BJ (cell line): ENCODE measurements at regions not wholly inside any gene's neighbourhood (a gene's known extent, or its start where the extent isn't known, plus 50 kb on each side); places are given as distances from the start of the nearest gene placed in this dataset.

Experiments
- CTCF ChIA-PET: fragments of 350-600 bp; formaldehyde crosslinking; extraction: SDS; loops from one replicate; lab custom pipeline; 2021; ENCODE audit warnings: antibody characterized with exemption, inconsistent platforms; lab: Yijun Ruan, JAX
- POLR2A ChIA-PET: fragments of 300-600 bp; sonication (Branson Sonifier 250); formaldehyde crosslinking; extraction: SDS; loops from one replicate; lab custom pipeline; 2021; ENCODE audit warnings: antibody characterized with exemption; lab: Charles Lee
- DNase-seq: peaks from one replicate; pipeline ENCODE4 v3.0.0-alpha.2; 2011; ENCODE audit warnings: low read depth
- H3K27me3 ChIP-seq: 2 replicates; pipeline ENCODE4 v1.6.0; 2011; ENCODE audit warnings: low read length; ENCODE audit not compliant: control insufficient read depth, insufficient read depth
- H3K36me3 ChIP-seq: 2 replicates; pipeline ENCODE4 v1.5.1; 2011; ENCODE audit warnings: low read length; ENCODE audit not compliant: control insufficient read depth, insufficient read depth
- H3K4me3 ChIP-seq: 2 replicates; pipeline ENCODE4 v1.5.1; 2011; ENCODE audit warnings: low read depth, mild to moderate bottlenecking, control low read depth, low read length
- TF ChIP-seq, protein P1 (sequence below): IDR thresholded peaks from 2 replicates; pipeline ENCODE4 v1.5.1; 2011; ENCODE audit warnings: low read depth, mild to moderate bottlenecking, control low read depth, inconsistent platforms, low read length, moderate library complexity; ENCODE audit not compliant: insufficient read depth

DNA sequence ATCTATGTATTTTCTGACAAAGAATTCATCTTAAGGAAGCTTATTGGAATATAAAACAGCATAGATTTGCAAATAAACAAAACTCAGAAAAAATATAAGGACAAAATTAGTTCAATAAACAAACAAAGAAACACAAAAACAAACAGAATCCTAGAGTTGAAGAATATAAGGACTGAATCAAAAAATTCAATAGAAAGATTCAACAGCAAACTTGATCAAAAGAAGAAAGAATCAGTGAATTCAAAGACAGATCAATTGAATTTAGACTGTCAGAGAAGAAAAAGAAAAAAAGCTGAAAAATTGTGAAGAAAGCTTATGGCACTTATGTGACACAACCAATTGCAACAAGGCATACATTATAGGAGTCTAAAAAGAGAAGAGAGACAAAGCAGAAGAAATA lies 770.0 kb upstream of the RGS18 start:
- CTCF ChIA-PET: interaction anchor here (0.6 kb wide), 1 partner anchor 8 kb away, joined by 3 read pairs; no protein-coding TSS in a partner anchor
- Histone ChIP-seq H3K4me3 (no peak overlapping the region), H3K27me3 (no peaks in the 10 kb centered on the region), H3K36me3 (no peaks in the 10 kb centered on the region)
- no peak for DNase-seq
- TF ChIP-seq, protein P1, sequence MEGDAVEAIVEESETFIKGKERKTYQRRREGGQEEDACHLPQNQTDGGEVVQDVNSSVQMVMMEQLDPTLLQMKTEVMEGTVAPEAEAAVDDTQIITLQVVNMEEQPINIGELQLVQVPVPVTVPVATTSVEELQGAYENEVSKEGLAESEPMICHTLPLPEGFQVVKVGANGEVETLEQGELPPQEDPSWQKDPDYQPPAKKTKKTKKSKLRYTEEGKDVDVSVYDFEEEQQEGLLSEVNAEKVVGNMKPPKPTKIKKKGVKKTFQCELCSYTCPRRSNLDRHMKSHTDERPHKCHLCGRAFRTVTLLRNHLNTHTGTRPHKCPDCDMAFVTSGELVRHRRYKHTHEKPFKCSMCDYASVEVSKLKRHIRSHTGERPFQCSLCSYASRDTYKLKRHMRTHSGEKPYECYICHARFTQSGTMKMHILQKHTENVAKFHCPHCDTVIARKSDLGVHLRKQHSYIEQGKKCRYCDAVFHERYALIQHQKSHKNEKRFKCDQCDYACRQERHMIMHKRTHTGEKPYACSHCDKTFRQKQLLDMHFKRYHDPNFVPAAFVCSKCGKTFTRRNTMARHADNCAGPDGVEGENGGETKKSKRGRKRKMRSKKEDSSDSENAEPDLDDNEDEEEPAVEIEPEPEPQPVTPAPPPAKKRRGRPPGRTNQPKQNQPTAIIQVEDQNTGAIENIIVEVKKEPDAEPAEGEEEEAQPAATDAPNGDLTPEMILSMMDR: no peak
- POLR2A ChIA-PET: no interaction called here

DNA sequence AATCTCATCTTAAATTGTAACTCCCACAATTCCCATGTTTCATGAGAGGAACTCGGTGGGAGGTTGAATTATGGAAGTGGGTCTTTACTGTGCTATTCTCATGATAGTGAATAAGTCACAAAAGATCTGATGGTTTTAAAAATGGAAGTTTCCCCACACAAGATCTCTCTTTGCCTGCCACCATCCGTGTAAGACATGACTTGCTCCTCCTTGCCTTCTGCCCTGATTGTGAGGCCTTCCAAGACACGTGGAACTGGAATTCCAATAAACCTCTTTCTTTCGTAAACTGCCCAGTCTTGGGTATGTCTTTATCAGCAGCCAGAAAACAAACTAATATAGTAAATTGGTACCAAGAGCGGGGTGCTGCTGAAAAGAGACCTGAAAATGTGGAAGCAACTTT lies 761.6 kb upstream of the RGS18 start:
- no peaks in the 10 kb centered on the region for H3K36me3 ChIP-seq
- H3K4me3 ChIP-seq: no peak overlapping the region
- no peak for DNase-seq
- TF ChIP-seq, protein P1: no peak
- H3K27me3 ChIP-seq: no peaks in the 10 kb centered on the region
- ChIA-PET CTCF (no interaction called here), POLR2A (no interaction called here)

DNA sequence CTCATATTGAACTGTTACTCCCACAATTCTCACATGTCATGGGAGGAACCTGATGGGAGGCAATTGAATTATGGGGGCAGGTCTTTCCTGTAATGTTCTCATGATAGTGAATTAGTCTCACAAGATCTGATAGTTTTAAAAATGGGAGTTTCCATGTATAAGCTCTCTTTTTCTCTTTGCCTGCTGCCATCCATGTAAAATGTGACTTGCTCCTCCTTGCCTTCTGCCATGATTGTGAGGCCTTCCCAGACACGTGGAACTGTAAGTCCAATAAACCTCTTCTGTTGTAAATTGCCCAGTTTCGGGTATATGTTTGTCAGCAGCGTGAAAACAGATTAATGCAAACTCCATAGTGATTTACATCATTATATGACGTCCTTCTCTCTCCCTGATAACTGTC lies 759.7 kb upstream of the RGS18 start:
- CTCF ChIA-PET: no interaction called here
- POLR2A ChIA-PET: no interaction called here
- Histone ChIP-seq H3K4me3 (no peak overlapping the region), H3K36me3 (no peaks in the 10 kb centered on the region), H3K27me3 (no peaks in the 10 kb centered on the region)
- TF ChIP-seq, protein P1: no peak
- no peak for DNase-seq

DNA sequence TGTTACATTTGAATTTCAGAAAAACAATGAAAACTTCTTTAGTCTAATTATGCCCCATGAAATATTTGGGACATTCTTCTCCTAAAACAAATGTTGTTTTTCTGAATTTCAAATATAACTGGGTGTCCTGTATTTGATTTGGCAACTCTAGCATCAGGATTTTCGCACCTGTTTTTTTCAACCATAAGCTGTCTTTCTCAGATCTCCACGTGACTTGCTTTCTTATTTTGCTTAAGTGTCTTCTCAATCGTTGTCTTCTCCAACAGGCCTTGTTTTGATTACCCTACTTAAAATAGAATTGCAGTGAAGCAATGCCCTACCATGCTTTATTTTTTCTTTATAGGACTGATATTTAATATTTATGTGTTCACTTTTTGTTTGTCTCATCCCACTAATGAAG lies 752.8 kb upstream of the RGS18 start:
- no peak for DNase-seq
- POLR2A ChIA-PET: no interaction called here
- no peaks in the 10 kb centered on the region for H3K36me3 ChIP-seq
- no peaks in the 10 kb centered on the region for H3K27me3 ChIP-seq
- TF ChIP-seq, protein P1: no peak
- CTCF ChIA-PET: no interaction called here
- H3K4me3 ChIP-seq: no peak overlapping the region

DNA sequence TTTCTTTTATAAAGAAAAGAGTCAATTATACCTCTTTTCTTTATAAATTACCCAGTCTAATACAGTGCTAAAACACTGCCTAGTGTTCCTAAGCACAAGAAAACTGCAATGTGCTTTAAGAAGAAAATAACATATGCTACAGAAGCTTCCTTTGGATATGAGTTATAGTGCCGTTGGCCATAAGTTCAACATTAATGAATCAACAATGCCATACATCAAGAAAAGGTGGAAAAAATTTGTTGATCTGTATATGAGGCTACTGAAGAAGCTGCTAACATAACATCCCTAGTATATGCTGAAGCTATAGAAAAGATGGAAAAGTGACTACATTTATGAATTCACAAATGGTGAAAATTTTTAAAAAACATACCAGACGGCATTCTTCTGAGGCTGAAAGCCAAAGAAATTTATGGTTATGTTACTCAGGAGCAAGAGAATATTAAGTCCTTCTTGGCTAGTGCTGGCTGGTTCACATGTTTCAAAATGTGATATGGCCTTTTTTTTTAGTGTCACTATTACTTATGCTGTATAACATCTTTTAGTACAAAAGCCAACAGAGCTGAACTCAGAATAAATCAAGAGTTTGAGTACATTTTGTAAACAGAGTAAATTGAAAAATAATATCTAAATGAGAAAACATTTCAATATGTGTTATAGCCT lies 743.2 kb upstream of the RGS18 start:
- Histone ChIP-seq H3K36me3 (no peaks in the 10 kb centered on the region), H3K27me3 (no peaks in the 10 kb centered on the region), H3K4me3 (no peak overlapping the region)
- DNase-seq: no peak
- TF ChIP-seq, protein P1: no peak
- POLR2A ChIA-PET: no interaction called here
- CTCF ChIA-PET: no interaction called here
